Lower leg skin (tissue), 4 donors: ENCODE measurements at regions not wholly inside any gene's neighbourhood (a gene's known extent, or its start where the extent isn't known, plus 50 kb on each side); places are given as distances from the start of the nearest gene placed in this dataset.
A peak's percentile ranks its signal among the peaks of the same experiment; 100 is the strongest.

Experiments
- DNase-seq, 2 donors: peaks; one replicate each; pipeline ENCODE4 v3.0.0-alpha.2; 2019; ENCODE audit warnings: low spot score in 2 of 2
- H3K4me3 ChIP-seq: fragments of 200-600 bp; sonication (generic); 2 replicates; pipeline ENCODE4 v1.5.1; 2017; ENCODE audit warnings: mild to moderate bottlenecking, low read depth; ENCODE audit not compliant: poor library complexity, severe bottlenecking
- POLR2A ChIP-seq, 2 donors: fragments of 450-650 bp; IDR thresholded peaks; one replicate each; pipeline ENCODE4 v1.6.1; 2016 to 2017; ENCODE audit warnings: antibody characterized with exemption in 2 of 2, mild to moderate bottlenecking in 1 of 2, moderate library complexity in 1 of 2
- WGBS, 2 donors: methylation state at CpG; one replicate each; pipeline ENCODE4 v1.1.5; 2018; 5-methylcytosine and 5-hydroxymethylcytosine counted together
- intact Hi-C: fragments of 100-400 bp; cut with DNase I; formaldehyde crosslinking; loops from one replicate; pipeline ENCODE4 v1.15.0; 2023; ENCODE audit warnings: low total_unique reads
- TF ChIP-seq, protein P1 (sequence below), 3 donors: fragments of 450-650 bp; IDR thresholded peaks; one replicate each; pipeline ENCODE4 v1.5.1; 2016; ENCODE audit warnings: antibody characterized with exemption in 3 of 3, mild to moderate bottlenecking in 3 of 3, moderate library complexity in 2 of 3

DNA sequence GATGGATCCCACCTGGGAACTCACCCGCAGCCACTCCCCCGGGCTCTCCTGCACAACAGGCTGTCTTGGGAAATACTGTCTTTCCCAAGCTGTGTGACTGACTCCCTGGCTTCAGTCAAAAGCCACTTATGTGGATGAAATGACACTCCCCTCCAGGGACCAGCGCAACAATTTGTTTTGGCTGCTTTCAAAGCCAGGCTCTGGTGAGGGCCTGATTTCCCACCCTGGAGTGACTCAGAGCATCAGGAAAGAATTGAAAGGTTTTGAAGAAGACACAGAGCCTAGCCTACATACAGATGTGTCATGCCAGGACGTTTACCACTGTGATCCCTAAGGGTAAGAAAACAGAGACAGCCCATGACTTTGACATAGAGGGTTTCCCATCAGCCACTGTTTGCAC is 550.5 kb downstream of the MIAT start:
- intact Hi-C loops: no loop called here
- H3K4me3 ChIP-seq: no peak overlapping the region
- peak; percentile 62 to 88 for DNase-seq
- 35 to 41% methylated on average over 4 of the region's 4 CpGs for WGBS, 2 donors
- no peak for TF ChIP-seq POLR2A (IDR thresholded peaks at IDR 0.05)
- TF ChIP-seq, protein P1, sequence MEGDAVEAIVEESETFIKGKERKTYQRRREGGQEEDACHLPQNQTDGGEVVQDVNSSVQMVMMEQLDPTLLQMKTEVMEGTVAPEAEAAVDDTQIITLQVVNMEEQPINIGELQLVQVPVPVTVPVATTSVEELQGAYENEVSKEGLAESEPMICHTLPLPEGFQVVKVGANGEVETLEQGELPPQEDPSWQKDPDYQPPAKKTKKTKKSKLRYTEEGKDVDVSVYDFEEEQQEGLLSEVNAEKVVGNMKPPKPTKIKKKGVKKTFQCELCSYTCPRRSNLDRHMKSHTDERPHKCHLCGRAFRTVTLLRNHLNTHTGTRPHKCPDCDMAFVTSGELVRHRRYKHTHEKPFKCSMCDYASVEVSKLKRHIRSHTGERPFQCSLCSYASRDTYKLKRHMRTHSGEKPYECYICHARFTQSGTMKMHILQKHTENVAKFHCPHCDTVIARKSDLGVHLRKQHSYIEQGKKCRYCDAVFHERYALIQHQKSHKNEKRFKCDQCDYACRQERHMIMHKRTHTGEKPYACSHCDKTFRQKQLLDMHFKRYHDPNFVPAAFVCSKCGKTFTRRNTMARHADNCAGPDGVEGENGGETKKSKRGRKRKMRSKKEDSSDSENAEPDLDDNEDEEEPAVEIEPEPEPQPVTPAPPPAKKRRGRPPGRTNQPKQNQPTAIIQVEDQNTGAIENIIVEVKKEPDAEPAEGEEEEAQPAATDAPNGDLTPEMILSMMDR (IDR thresholded peaks at IDR 0.05): no peak

DNA sequence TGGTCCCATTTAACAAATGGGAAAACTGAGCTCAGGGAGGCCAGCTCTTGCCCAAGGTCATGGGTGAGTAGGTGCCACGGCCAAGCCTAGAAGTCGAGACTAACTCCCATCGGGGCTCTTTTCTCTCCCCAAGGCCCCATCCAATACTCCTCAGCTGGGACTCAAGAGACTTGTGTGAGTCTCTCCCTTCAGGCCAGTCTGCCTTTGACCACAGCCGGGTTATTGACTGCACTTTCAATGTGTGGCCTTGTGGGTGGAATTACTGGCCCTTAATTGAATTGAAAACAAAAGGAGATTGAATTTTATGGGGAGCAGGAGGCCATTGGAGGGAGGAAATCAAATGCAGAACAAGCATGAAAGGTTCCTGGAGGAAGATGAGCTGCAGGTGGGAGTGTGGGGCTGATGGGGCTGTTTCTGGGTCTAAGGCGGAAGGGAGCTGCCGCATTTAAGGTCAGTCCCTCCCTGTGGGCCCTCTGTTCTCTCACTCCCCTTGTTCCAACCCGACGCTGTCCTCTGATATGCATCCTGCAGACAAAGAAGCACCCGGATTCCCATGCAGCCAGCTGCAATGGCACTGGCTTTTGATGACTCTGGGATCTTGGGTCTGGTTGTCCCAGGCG is 552.8 kb downstream of the MIAT start:
- intact Hi-C loops: no loop called here
- WGBS, 2 donors: 78 to 86% methylated on average over 10 of the region's 10 CpGs
- TF ChIP-seq, protein P1 (IDR thresholded peaks at IDR 0.05): no peak
- TF ChIP-seq POLR2A (IDR thresholded peaks at IDR 0.05): no peak
- H3K4me3 ChIP-seq: no peak overlapping the region
- DNase-seq: peak in 1 of 2 donors; percentile 70

DNA sequence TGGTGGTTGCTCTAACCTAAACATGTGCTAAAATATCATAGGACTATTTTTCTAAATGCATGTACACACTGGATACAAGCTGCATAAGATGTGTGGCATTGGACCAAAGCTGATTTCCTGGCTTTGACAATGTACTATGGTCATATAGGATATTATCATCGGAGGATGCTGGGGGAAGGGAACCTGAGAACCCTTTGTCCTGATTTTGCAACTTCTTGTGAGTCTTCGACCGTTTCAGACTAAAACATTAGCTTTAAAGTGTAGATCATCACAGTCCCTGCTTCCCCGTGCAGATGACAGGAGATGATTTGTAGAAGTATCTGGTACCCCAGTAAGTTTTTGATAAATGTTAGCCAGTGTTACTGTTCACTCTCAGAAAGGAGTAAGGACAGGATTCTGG is 554.7 kb downstream of the MIAT start:
- intact Hi-C loops: no loop called here
- WGBS, 2 donors: 44 to 57% methylated on average over 4 of the region's 4 CpGs
- no peak overlapping the region for H3K4me3 ChIP-seq
- TF ChIP-seq, protein P1 (IDR thresholded peaks at IDR 0.05): no peak
- no peak for TF ChIP-seq POLR2A (IDR thresholded peaks at IDR 0.05)
- DNase-seq: peak in 1 of 2 donors; percentile 23

DNA sequence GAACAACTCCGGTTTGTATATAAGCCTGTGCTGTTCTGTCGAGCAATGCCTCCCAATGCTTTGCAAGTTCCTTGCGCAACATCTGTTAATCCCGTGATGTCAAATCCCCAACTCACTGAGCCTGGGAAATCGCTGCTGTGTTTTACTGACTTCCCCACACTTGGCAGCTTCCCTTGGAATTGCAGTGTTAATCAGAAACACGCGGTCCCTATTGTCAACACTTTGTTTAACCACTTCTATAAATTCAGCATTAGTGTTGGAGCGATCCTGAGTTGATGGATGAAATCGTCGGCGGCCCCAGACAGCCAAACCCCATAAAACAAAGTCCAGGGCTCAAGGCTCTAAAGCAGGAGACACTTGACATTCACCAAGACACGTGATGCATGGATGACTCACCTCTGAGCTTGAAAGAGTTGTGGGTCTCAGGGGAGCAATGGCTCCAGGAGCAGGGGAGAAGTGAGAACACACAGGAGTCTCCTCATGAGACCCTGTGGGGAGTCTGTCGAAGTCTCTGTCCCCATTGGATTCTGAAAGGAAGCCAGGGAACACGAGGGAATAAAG is 555.3 kb downstream of the MIAT start:
- TF ChIP-seq, protein P1 (IDR thresholded peaks at IDR 0.05): no peak
- TF ChIP-seq POLR2A (IDR thresholded peaks at IDR 0.05): no peak
- intact Hi-C loops: no loop called here
- DNase-seq: peak; percentile 91 to 92
- WGBS, 2 donors: 14 to 21% methylated on average over 14 of the region's 14 CpGs
- H3K4me3 ChIP-seq: no peak overlapping the region

DNA sequence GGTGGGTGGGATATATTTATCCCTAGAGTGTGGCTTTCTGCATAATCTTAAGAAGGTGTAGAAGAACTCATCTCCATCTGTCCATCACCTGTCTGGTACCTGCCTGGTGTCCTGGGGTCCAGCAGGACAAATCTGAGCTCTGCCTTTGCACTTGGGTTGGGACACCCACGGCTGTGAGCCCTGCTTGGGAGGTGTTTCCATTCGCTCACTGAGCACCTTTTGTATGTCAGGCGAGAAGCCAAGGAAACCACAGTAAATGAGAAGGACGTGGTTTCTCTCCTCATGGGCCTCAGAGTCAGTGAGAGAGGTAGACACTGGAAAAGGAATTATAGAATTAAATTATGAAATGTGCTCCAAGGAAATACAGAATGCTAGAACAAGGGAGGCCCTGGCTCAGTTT is 555.9 kb downstream of the MIAT start:
- TF ChIP-seq POLR2A (IDR thresholded peaks at IDR 0.05): no peak
- TF ChIP-seq, protein P1 (IDR thresholded peaks at IDR 0.05): no peak
- WGBS, 2 donors: 78% methylated on average over 4 of the region's 4 CpGs
- H3K4me3 ChIP-seq: no peak overlapping the region
- peak in 1 of 2 donors; percentile 74 for DNase-seq
- intact Hi-C loops: no loop called here
